ENCODE measurements at regions not wholly inside any gene's neighbourhood (a gene's known extent, or its start where the extent isn't known, plus 50 kb on each side); places are given as distances from the start of the nearest gene placed in this dataset.

GRCh38 chr13:44271473-44271872, 102.2 kb upstream of the SERP2 start (continued):
- TF ChIP-seq, protein P1, sequence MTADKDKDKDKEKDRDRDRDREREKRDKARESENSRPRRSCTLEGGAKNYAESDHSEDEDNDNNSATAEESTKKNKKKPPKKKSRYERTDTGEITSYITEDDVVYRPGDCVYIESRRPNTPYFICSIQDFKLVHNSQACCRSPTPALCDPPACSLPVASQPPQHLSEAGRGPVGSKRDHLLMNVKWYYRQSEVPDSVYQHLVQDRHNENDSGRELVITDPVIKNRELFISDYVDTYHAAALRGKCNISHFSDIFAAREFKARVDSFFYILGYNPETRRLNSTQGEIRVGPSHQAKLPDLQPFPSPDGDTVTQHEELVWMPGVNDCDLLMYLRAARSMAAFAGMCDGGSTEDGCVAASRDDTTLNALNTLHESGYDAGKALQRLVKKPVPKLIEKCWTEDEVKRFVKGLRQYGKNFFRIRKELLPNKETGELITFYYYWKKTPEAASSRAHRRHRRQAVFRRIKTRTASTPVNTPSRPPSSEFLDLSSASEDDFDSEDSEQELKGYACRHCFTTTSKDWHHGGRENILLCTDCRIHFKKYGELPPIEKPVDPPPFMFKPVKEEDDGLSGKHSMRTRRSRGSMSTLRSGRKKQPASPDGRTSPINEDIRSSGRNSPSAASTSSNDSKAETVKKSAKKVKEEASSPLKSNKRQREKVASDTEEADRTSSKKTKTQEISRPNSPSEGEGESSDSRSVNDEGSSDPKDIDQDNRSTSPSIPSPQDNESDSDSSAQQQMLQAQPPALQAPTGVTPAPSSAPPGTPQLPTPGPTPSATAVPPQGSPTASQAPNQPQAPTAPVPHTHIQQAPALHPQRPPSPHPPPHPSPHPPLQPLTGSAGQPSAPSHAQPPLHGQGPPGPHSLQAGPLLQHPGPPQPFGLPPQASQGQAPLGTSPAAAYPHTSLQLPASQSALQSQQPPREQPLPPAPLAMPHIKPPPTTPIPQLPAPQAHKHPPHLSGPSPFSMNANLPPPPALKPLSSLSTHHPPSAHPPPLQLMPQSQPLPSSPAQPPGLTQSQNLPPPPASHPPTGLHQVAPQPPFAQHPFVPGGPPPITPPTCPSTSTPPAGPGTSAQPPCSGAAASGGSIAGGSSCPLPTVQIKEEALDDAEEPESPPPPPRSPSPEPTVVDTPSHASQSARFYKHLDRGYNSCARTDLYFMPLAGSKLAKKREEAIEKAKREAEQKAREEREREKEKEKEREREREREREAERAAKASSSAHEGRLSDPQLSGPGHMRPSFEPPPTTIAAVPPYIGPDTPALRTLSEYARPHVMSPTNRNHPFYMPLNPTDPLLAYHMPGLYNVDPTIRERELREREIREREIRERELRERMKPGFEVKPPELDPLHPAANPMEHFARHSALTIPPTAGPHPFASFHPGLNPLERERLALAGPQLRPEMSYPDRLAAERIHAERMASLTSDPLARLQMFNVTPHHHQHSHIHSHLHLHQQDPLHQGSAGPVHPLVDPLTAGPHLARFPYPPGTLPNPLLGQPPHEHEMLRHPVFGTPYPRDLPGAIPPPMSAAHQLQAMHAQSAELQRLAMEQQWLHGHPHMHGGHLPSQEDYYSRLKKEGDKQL (CRISPR knock-in tag; IDR thresholded peaks at IDR 0.05; ENCODE audit: low read depth), result no peak
- TF ChIP-seq NAIF1 (CRISPR knock-in tag; IDR thresholded peaks at IDR 0.05; ENCODE audit: borderline replicate concordance) (no peak), ZNF143 (CRISPR knock-in tag; IDR thresholded peaks at IDR 0.05) (no peak), ZNF496 (CRISPR knock-in tag; IDR thresholded peaks at IDR 0.05; ENCODE audit: insufficient replicate concordance) (no peak), ZBTB42 (CRISPR knock-in tag; IDR thresholded peaks at IDR 0.05) (no peak), RARG (CRISPR knock-in tag; IDR thresholded peaks at IDR 0.05; ENCODE audit: low read depth) (no peak)

DNA sequence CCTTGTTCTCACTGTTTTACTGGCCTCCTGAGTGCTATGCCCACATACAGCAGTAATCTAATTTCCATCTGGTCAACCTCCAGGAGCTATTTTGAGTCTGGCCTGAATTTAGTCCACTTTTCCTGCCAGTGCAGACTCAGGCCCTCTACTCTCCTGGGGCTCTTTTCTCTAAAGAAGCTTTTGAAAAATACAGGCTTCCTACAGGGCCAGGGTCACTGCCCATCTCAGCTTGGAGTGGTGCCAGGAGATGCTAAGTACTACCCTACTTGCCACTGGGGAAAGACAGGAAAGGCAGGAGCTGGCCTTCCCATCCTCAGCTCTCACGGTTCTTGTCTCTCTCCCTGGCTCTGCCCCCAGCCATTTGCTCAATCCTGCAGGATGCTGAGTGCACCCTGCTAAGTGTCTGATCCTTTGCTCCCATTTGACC, 101.7 kb upstream of the SERP2 start:
- no peak overlapping the region for H3K9ac ChIP-seq (ENCODE audit: insufficient read depth, low read depth, low read length)
- no peak for TF ChIP-seq PHF21A (CRISPR knock-in tag; IDR thresholded peaks at IDR 0.05)
- TF ChIP-seq SP5 (CRISPR knock-in tag; IDR thresholded peaks at IDR 0.05; ENCODE audit: borderline replicate concordance, low read depth), result no peak
- TF ChIP-seq HMGXB3 (CRISPR knock-in tag; IDR thresholded peaks at IDR 0.05; ENCODE audit: borderline replicate concordance), result no peak
- no peak for TF ChIP-seq ONECUT2 (CRISPR knock-in tag; IDR thresholded peaks at IDR 0.05)
- TF ChIP-seq SRF (IDR thresholded peaks at IDR 0.05; ENCODE audit: low read depth, low read length), result no peak
- TF ChIP-seq RORA (CRISPR knock-in tag; IDR thresholded peaks at IDR 0.05), result no peak
- TF ChIP-seq, protein P2, sequence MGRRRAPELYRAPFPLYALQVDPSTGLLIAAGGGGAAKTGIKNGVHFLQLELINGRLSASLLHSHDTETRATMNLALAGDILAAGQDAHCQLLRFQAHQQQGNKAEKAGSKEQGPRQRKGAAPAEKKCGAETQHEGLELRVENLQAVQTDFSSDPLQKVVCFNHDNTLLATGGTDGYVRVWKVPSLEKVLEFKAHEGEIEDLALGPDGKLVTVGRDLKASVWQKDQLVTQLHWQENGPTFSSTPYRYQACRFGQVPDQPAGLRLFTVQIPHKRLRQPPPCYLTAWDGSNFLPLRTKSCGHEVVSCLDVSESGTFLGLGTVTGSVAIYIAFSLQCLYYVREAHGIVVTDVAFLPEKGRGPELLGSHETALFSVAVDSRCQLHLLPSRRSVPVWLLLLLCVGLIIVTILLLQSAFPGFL (CRISPR knock-in tag; IDR thresholded peaks at IDR 0.05), result no peak

More for the DNA sequence above, 101.7 kb upstream of the SERP2 start:
- no peak overlapping the region for H3K27ac ChIP-seq (ENCODE audit: extremely low read length, insufficient read depth, low read length)
- H3K4me2 ChIP-seq (ENCODE audit: low read depth, low read length), result no peak overlapping the region
- ChIA-PET CTCF (ENCODE audit: low intra/inter-chr PET ratio, low total read pairs) (no interaction called here), POLR2A (no interaction called here)
- no peaks in the 10 kb centered on the region for H3K79me2 ChIP-seq (ENCODE audit: insufficient read depth, low read length)
- H3K4me3 ChIP-seq (replicated peaks in 1 of 3; ENCODE audit: insufficient read depth in 1 of 3, low read depth in 2 of 3, low read length in 3 of 3), result no peak overlapping the region
- no peaks in the 10 kb centered on the region for H3K9me3 ChIP-seq (ENCODE audit: low read length)
- peaks cover 20% of the 10 kb centered on the region; the same call in 1 of the 2 replicates for H3K4me1 ChIP-seq (ENCODE audit: insufficient read depth, low read length)
- DNase-seq (ENCODE audit: low spot score) (no peak), ATAC-seq (no peak), FAIRE-seq (no peak)
- BruUV-seq (replicated peaks), result no TSS peak
- intact Hi-C loops (cut with micrococcal nuclease; ENCODE audit: unreplicated experiment) (no loop called here), in situ Hi-C loops (cut with HindIII; ENCODE audit: extremely low pct_ligation_motif_present, low pct_unique_long_range_greater_than_20kb) (no loop called here)
- WGBS (ENCODE audit: low lambda C conversion rate), result 71% methylated on average over 1 of the region's 1 CpG
- no peaks in the 10 kb centered on the region for H3K36me3 ChIP-seq (replicated peaks in 1 of 2; ENCODE audit: control insufficient read depth in 1 of 2, insufficient read depth in 2 of 2, low read length in 2 of 2)
- no peaks in the 10 kb centered on the region for H3K27me3 ChIP-seq (ENCODE audit: control insufficient read depth in 1 of 2, insufficient read depth in 2 of 2, low read length in 2 of 2)
- H2AFZ ChIP-seq (ENCODE audit: low read length), result no peak overlapping the region
- no peaks in the 10 kb centered on the region for H4K20me1 ChIP-seq (ENCODE audit: insufficient read depth, low read length)
